ENCODE measurements at regions not wholly inside any gene's neighbourhood (a gene's known extent, or its start where the extent isn't known, plus 50 kb on each side); places are given as distances from the start of the nearest gene placed in this dataset.
A peak's percentile ranks its signal among the peaks of the same experiment; 100 is the strongest.
"Not testable (repeated sequence)": the region's sequence is repeated elsewhere in the genome, so short reads cannot be mapped to it uniquely, and the experiment has no call there.

DNA sequence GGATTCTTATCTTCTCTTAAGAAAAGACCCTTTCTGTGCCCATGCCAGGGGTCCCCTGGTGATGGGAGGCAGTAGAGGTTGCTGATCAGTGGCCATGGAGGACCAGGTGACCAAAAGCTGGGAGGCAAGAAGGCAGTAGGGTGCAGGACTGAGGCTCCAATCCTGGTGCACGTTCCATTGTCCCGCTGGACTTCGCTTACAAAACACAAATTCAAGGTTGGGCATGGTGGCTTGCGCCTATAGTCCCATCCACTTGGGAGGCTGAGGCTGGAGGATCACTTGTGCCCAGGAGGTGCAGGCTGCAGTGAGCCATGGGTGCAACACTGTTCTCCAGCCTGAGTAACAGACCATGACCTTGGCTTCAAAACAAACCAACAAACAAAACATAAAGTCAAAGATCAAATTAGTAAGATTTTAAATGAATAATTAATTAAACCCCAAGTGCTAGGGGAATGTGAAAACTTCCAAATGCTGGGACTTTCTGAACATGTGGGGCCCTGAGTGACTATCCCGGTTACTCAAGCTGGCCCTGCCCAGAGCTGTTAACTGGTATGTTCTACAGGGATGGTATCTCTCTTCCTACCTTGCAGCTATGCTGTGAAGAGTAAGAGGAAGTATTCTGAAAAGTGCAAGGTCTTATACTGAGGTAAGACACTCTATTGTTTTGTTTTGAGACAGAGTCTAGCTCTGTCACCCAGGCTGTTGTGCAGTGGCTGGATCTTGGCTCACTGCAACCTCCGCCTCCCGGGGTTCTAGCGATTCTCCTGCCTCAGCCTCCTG, 97.6 kb downstream of the LYZL2 start:
- DNase-seq = peak; percentile 47

DNA sequence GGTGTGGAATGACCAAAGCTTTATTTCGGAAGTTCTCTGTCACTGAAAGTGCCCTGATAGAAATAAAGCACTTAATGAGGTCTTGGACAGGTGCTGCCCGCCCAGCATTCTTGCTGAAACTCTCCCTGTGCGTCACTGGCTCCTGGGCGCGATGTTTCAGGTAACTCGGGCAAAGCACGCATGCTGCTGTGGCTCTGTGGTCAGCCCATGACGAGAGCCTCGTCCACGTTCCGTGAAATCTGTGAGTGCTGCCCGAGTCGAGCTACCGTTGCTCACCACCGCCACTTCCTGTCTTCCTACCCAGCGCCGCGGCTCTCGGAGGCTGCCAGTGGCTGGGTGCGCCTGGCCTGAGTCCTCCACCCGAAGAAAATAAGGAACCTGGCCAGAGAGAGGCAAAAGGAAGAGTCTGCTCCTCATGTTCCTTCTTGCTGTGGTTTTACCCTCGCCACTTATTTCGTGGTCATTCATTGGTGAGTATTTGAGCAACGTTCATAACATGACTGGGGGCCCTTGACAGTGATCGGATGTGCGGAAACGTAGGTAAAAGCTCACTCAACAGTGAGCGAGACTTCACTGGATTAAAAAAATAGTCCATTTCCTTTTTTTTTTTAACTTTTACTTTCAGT, 95.5 kb downstream of the MAP3K8 start:
- DNase-seq = peak; percentile 89

DNA sequence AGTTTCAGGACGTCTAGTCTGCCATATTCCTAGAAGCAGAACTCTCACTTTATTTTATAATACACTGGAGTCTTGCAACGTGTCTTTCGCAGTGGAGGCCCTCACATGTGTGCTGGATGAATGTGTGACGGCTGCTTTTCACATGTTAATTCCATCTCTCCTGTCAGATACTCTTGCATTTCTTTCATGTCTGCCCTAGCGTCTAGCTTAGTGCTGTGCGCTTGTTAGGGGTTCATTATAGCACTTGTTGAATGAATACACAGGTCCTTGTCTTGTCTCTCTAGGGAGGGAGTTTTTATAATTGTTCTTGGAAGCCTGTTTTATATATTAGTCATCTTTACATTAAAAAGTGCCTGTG, 94.4 kb downstream of the MAP3K8 start:
- DNase-seq = no peak

DNA sequence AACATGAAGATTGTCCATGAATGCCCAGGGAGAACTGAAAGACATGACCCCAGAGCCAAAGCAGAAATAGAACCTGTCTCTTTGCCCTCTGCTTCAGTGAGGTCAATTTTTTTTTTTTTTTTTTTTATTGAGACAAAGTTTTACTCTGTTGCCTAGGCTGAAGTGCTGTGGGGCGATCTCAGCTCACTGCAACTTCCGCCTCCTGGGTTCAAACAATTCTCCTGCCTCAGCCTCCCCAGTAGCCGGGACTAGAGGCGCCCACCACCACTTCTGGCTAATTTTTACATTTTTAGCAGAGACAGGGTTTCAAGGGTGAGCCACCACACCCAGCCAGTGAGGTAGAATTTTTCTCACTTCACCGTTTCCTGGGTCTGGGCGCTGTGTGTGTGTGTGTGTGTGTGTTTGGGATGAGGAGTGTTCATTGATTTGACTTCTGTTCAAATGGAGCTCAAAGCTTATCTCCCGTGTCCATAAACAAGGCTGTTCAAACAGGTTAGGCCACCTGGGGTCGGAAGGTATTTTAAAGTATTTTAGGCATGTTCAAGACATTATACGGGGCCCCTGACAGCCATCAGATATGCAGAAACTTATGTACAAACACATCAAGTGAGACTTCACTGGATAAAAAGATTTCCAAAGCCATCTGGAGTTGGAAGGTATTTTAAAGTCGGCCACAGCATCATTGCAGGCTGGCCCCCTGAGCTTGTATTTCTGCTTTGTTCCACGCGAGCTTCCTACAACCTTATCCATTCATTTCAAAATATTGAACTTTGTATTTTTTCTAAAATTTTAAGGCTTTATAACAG, 93.8 kb downstream of the MAP3K8 start:
- DNase-seq = no peak

DNA sequence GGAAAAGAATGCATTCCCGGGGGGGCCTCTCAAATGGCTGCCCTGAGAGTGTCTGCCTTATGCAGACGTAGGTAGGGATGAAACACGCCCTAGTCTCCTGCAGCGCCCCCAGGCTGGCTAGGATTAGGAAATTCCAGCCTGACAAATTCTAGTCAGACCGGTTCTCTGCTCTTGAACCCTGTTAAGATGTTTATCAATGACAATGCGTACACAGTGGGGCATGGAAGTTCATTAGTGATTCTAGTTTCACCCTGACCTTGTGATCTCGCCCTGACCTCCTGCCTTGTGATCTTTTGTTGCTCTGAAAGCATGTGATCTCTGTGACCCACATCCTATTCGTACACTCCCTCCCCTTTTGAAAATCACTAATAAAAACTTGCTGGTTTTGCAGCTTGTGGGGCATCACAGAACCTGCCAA, 88.7 kb downstream of the MAP3K8 start:
- DNase-seq = not testable (repeated sequence)

DNA sequence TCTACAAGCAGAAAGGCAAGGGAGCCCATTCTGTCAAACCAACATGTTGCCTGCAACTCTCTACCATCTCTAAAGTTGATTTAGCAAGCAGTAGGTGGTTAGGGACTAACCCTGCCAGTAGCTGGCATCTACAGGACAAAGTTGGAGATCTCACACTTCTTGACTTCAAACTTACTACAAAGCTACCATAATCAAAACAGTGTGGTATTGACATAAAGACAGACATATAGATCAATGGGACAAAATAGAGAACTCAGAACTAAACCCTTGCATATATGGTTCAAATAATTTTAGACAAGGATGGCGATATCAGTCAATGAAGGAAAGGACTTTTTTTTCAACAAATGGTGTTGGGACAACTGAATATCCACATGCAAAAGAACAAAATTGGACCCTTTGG, 84.9 kb downstream of the MAP3K8 start:
- no peak for DNase-seq

All from hematopoietic multipotent progenitor cell treated with erythropoietin and hydrocortisone succinate and interleukin-3 and kit ligand, for 6 days (in vitro differentiated cells).